GM12873 (cell line): ENCODE measurements at regions not wholly inside any gene's neighbourhood (a gene's known extent, or its start where the extent isn't known, plus 50 kb on each side); places are given as distances from the start of the nearest gene placed in this dataset.

Source experiments
- CTCF ChIP-seq: IDR thresholded peaks from 2 replicates; pipeline ENCODE4 v1.5.1; 2012; ENCODE audit warnings: low read depth, mild to moderate bottlenecking, moderate library complexity, low read length, control low read depth; ENCODE audit not compliant: insufficient read depth; ENCODE audit errors: missing control alignments

- no peak for TF ChIP-seq CTCF
Observed at GRCh38 chr17:22507823-22508222, 815.5 kb downstream of the KCNJ18 start.

GRCh38 chr17:22510504-22510903 is 818.2 kb downstream of the KCNJ18 start:
- TF ChIP-seq CTCF = no peak

- TF ChIP-seq CTCF = no peak
Observed at GRCh38 chr17:22511431-22511830, 819.1 kb downstream of the KCNJ18 start.

GRCh38 chr17:22512057-22512456 is 819.7 kb downstream of the KCNJ18 start:
- no peak for TF ChIP-seq CTCF

DNA sequence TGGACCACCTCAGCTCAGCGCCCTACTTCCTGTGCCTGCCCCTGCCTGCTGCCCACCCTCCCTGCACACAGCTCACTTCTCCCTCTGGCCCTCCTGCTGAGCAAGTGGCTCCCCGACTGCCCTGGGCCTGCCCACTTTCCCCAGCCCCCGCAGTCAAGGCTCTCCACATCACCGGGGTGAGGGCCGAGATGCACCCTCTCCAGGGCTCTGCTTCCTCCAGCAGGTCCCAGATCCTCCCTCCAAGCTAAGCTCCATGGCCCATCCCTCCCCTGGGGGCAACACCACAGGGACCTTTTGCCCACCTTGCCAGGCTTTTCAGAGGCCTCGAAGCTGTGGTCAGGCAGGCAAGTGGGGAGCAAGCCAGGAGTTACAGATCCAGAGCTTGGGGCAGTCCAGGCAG is 820.2 kb downstream of the KCNJ18 start:
- no peak for TF ChIP-seq CTCF

- peak; percentile 3 for TF ChIP-seq CTCF
Observed at GRCh38 chr17:22512997-22513538, 820.7 kb downstream of the KCNJ18 start.

- no peak for TF ChIP-seq CTCF
Observed at GRCh38 chr17:22514315-22514714, 822.0 kb downstream of the KCNJ18 start.
